AML-193 (cell line): ENCODE measurements at regions not wholly inside any gene's neighbourhood (a gene's known extent, or its start where the extent isn't known, plus 50 kb on each side); places are given as distances from the start of the nearest gene placed in this dataset.
"Not testable (repeated sequence)": the region's sequence is repeated elsewhere in the genome, so short reads cannot be mapped to it uniquely, and the experiment has no call there.

ENCODE experiments used
- DNase-seq, 2 experiments: peaks; one replicate each; lab custom pipeline; 2025; lab: John Stamatoyannopoulos, UW

- no peak for DNase-seq
Observed at GRCh38 chr12:53872367-53872766, 66.3 kb upstream of the HOXC13 start.

DNA sequence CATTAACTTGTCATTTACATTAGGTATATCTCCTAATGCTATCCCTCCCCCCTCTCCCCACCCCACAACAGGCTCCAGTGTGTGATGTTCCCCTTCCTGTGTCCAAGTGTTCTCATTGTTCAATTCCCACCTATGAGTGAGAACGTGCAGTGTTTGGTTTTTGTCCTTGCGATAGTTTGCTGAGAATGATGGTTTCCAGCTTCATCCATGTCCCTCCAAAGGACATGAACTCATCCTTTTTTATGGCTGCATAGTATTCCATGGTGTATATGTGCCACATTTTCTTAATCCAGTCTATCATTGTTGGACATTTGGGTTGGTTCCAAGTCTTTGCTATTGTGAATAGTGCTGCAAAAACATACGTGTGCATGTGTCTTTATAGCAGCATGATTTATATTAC is 60.7 kb upstream of the HOXC13 start:
- not testable (repeated sequence) for DNase-seq

GRCh38 chr12:53887006-53887405 is 51.6 kb upstream of the HOXC13 start:
- DNase-seq = no peak

DNA sequence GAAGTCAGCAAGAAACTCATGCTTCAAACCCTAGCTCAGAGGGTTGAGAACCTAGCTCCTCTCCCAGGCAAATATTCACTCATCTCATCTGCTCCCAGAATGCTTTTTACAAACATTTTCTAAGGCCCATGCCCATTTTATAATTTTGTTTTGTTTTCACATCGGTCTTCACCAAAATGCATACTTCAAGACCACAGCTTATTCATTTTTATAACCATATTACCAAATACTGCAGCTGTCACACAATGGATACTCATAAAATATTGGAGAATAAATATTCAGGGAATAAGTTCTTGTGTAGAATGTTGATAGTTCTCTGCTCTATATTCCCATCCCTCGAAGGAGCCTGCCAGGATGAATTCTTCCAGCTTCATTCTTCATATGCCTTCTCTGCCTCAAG is 50.8 kb upstream of the HOXC13 start:
- no peak for DNase-seq
